AG04449 (cell line): ENCODE measurements at regions not wholly inside any gene's neighbourhood (a gene's known extent, or its start where the extent isn't known, plus 50 kb on each side); places are given as distances from the start of the nearest gene placed in this dataset.

Source experiments
- CTCF ChIA-PET: fragments of 350-600 bp; formaldehyde crosslinking; extraction: SDS; loops from one replicate; lab custom pipeline; 2021; ENCODE audit warnings: antibody characterized with exemption; lab: Yijun Ruan, JAX
- POLR2A ChIA-PET: fragments of 400-600, 350-600 bp; formaldehyde crosslinking; extraction: SDS; loops from one replicate; lab custom pipeline; 2020; ENCODE audit warnings: antibody characterized with exemption, inconsistent platforms; lab: Yijun Ruan, JAX
- DNase-seq: peaks from one replicate; pipeline ENCODE4 v3.0.0-alpha.2; 2010; ENCODE audit warnings: low read depth, low spot score
- H3K4me3 ChIP-seq: 2 replicates; pipeline ENCODE4 v1.5.1; 2011; ENCODE audit warnings: low read depth, mild to moderate bottlenecking, control low read depth, low read length
- CTCF ChIP-seq: IDR thresholded peaks from one replicate; pipeline ENCODE4 v1.5.1; 2011; ENCODE audit warnings: mild to moderate bottlenecking, moderate library complexity, low read length, control low read depth, inconsistent platforms; ENCODE audit not compliant: insufficient read depth; ENCODE audit errors: missing control alignments

GRCh38 chr18:44246001-44246400 lies 434.7 kb upstream of the SETBP1 start:
- no peak overlapping the region for H3K4me3 ChIP-seq
- ChIA-PET POLR2A (no interaction called here), CTCF (no interaction called here)
- no peak for DNase-seq
- TF ChIP-seq CTCF = no peak

- H3K4me3 ChIP-seq = no peak overlapping the region
- ChIA-PET POLR2A (no interaction called here), CTCF (no interaction called here)
- DNase-seq = no peak
- TF ChIP-seq CTCF = no peak
Observed at GRCh38 chr18:44258086-44258485, 422.6 kb upstream of the SETBP1 start.

GRCh38 chr18:44258576-44258975 lies 422.1 kb upstream of the SETBP1 start:
- no peak for TF ChIP-seq CTCF
- ChIA-PET CTCF (no interaction called here), POLR2A (no interaction called here)
- no peak overlapping the region for H3K4me3 ChIP-seq
- no peak for DNase-seq

- H3K4me3 ChIP-seq = no peak overlapping the region
- CTCF ChIA-PET = no interaction called here
- TF ChIP-seq CTCF = no peak
- DNase-seq = no peak
- POLR2A ChIA-PET = no interaction called here
Observed at GRCh38 chr18:44259610-44260009, 421.1 kb upstream of the SETBP1 start.

- CTCF ChIA-PET = no interaction called here
- no peak overlapping the region for H3K4me3 ChIP-seq
- POLR2A ChIA-PET = no interaction called here
- DNase-seq = no peak
- TF ChIP-seq CTCF = no peak
Observed at GRCh38 chr18:44265437-44265836, 415.3 kb upstream of the SETBP1 start.

GRCh38 chr18:44273298-44273697 lies 407.4 kb upstream of the SETBP1 start:
- ChIA-PET CTCF (no interaction called here), POLR2A (no interaction called here)
- TF ChIP-seq CTCF = no peak
- no peak for DNase-seq
- H3K4me3 ChIP-seq = no peak overlapping the region
